HG03342 (cell line): ENCODE measurements at regions not wholly inside any gene's neighbourhood (a gene's known extent, or its start where the extent isn't known, plus 50 kb on each side); places are given as distances from the start of the nearest gene placed in this dataset.

Experiments
- ATAC-seq: cut with Tn5 transposase; IDR thresholded peaks from one replicate; pipeline ENCODE4 v1.9.1; 2021; ENCODE audit warnings: mild to moderate bottlenecking, moderate library complexity; ENCODE audit not compliant: unreplicated experiment

GRCh38 chr18:56383349-56383748 lies 255.0 kb downstream of the TXNL1 start:
- no peak for ATAC-seq

GRCh38 chr18:56382541-56382940 lies 255.9 kb downstream of the TXNL1 start:
- ATAC-seq = no peak

DNA sequence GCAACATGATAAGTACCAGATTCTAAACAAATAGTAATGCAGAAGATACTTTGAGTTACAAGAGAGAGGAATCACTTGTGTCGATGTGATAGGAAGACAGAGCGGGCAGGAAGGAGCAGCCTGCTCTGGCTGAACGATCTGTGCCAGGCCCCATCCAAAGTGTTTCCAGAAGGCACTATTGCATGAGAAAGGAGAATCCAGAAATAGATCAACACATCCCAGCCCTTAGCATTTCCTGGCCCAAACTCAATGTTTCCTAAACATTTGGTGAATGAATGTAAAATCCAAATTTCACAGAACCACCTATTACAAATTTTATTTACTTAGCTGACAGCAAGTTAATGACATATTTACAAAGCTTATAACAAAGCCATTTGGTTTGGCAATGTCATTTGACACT lies 257.2 kb downstream of the TXNL1 start:
- ATAC-seq = no peak

DNA sequence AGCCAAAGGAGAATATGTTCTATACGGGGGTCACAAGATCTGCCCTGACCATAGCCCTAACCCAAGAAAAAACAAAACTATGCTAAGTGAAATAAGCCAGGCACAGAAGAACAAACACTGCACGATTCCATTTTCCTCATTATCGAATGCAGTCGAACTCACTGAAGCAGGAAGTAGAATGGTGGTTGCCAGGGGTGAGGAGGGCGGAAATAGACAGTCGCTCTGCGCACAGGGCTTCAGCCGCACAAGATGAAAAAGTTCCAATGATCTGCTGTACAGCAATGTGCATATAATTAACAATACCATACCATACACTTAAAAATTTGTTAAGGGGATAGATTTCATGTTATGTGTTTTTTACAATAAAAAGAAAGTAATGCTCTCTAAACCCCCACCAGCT lies 257.7 kb downstream of the TXNL1 start:
- no peak for ATAC-seq

DNA sequence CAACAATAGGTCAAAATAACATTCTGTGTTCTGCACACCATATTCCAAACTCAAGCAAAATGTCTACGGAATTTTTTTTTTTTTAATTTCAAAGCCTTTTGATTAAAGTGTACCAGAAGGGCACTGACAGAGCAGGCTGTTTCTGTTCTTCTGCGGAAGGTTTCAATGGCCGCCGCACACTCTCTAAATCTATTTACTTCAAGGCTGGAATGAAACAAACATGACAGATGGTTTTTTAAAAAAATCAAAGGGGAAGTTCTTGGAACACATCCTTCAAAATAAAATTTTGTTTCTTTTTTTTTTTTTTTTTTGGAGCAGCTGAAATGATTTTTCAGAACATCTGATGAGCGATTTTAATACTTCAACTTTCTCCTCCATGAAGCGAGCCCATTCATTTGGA lies 259.1 kb downstream of the TXNL1 start:
- no peak for ATAC-seq

- no peak for ATAC-seq
These were observed 261.2 kb downstream of the TXNL1 start for GRCh38 chr18:56377231-56377630.

DNA sequence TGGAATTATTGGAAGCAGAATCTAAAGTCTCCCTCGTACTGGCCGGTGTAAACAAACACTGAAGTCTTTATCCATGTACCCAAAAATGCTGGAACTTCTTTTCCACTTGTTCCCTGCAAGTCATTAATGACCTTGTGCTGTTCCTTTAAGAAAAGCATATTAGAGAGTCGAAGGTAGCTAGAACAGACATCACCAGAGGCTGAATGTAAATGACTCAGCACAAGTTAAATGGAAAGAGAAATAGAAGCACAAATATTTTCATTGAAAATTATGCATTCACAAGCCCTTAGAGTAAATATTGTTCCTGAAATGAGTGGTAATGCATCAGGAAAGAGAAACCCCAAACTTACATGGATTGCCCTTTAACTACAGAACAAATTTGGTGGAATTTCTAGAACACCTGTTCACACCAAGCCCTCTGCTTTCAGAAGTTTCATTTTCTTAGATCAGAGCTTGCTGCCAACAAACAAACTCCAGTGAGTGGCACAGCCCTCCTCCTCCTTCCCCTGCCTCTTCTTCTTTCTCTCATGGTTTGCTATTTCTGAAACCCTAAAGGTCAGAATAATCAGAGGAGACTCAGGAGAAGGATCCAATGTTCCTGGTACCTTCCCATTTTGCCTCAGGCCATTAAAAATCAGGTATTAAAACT lies 264.3 kb downstream of the TXNL1 start:
- ATAC-seq = no peak

DNA sequence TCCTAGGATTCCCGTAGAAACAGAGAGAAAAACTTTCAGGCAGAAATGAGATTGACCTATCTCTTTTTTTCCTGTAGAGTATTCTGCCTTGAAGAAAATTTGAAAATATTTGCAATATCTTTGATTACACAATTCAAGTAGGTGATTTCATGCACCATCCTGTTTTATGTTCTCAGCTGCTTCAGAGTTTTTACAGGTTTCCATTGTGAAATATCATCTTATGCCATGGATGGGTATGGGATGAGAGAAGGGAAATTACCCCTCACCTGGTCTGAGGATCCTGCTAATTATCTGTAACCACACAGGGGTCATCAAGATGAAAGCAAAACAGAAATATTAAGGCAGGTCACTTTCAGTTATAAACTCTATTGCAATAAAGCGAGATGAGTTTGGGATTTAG lies 264.8 kb downstream of the TXNL1 start:
- ATAC-seq = no peak

DNA sequence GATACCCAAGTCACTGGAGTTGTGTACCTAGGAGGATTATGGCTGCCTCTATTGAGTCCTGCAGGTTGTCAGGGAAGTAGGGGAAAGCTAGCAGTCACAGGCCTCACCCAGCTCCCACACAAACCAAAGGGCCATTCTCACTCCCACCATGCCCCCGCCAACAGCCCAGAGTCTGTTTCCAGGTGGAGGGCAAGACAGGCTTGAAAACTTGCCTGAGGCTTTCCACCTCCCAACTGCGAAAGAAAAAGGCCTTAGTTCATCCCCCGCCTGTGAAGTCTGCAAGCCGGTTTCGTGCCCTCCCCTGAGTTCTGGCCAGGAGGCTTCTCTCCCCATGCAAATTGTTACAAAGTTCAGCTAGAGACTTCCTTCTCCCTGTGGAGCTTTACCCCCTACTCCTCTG lies 270.3 kb downstream of the TXNL1 start:
- ATAC-seq = no peak

- no peak for ATAC-seq
These were observed 279.6 kb downstream of the TXNL1 start for GRCh38 chr18:56358608-56359280.

DNA sequence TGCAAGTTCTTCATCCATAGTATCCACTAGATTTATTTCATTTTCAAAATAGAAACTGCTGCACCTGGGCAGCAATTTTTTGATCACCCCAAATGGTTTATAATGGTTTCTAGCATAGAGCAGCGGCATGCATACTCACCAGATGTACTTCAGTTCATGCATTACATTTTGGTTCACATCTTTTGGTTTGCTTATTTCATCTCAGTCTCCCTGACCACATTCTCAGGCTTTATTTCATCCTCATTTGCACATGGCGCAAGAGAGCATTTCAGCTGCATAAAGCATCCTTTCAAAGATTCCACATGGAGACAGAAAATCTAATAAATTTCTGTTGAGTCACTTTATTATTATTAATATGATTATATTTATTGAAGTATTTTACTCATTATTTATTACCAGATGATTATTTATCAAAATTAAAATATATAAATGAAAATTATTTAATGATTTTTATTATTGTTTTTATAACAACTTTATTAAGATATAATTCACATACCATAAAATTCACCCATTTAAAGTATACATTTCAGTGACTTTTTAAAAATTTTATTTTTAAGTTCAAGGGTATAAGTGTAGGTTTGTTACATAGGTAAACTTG lies 284.6 kb downstream of the TXNL1 start:
- no peak for ATAC-seq

GRCh38 chr18:56351911-56352500 lies 286.4 kb downstream of the TXNL1 start:
- no peak for ATAC-seq

DNA sequence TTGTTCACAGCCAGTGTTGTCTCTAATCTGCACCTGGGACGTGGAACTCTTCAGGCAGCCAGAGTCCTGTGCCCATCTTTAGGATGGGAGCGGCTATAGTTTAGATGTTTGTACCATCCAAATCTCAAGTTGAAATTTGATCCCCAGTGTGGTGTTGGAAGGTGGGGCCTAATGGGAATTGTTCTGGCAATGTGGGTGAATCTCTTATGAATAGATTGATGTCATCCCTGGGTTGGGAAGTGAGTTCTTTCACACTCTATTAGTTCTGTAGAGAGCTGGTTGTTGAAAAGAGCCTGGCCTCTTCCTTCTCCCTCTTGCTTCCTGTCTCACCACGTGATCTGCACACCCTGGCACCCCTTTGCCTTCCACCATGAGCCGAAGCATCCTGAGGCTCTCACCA lies 300.9 kb downstream of the TXNL1 start:
- ATAC-seq = no peak

GRCh38 chr18:56333839-56334238 lies 304.6 kb downstream of the TXNL1 start:
- no peak for ATAC-seq

DNA sequence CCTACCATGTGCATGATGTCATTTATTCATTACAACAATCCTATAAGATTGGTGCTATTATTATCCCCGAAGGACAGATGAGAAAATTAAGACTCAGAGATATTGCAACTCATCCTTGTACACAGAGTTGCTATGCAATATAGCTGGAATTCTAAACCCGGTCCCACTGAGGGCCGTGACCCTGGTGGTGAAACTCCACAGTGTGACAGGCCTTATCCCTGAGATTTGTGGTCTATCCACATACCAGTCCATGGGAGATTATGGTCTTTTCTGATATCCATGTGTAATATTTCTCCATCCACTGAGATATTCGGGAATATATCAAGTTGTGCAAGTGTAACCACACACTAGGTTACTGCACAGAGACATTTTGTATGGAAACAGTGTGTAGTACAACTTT lies 305.2 kb downstream of the TXNL1 start:
- ATAC-seq = no peak

DNA sequence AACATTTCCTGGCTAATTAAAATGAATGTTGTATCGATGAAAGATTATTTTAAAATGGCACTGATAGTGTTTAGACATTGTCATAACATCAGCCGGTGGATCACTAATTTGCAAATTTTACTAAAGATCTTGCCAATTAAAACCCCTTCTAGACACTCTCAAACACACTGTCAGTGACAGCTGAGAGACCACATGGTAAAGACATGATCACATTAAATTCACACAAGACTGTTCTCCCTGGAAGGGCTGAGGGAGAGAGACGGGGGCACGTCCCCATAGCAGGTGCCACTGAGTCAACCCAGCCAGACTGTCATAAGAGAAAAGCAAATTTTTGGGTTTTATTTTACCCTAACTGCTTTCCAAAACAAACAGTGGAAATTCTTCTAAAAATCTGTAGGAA lies 306.0 kb downstream of the TXNL1 start:
- ATAC-seq = no peak

GRCh38 chr18:56330366-56331110 lies 307.9 kb downstream of the TXNL1 start:
- no peak for ATAC-seq

DNA sequence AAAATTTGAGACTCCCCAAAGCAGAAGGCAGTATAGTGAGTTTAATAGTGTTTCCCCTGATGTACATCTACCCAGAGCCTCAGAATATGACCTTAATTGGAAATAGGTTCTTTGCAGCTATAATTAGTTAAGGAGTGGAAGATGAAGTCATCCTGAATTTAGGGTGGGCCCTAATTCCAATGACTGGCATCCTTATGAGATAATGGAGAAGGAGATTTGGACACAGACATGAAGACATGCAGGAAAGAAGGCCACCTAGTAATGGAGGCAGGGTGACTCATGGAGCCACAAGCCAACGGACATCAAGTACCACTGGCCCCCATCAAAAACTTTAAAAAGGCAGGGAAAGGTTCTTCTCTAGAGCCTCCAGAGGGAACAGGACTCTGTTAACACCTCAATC lies 308.9 kb downstream of the TXNL1 start:
- ATAC-seq = no peak

DNA sequence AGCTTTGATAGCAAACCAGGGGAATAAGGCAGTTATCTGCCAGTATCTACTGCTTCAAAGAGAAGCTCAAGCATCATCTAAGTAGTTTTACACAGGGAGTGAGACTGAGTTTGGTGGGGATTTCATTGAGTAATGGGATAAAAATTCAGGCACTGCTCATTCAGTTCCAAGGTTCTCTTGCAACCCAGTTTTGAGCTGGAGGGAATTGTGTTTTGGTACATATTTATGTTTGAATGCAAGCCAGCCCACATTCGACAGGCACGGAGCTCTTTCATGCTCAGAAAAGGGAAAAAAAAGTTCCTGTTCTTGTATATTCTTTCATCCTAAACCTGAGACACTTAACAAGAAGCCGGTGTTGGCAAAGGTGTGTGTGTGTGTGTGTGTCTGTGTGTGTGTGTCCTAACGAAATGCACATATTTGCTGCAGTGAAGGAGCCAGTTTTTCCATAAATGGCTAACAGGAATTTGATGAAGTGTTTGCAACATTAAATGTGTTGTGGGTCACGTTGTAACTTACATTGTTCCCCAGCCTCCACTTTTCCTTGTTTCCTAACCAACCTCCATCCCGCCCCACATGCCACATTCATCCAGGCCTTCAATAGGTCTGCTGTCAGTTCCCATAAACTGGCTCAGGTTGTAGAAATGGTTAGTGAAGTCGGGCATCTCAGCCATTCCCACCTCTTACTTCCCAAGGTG lies 311.1 kb downstream of the TXNL1 start:
- ATAC-seq = no peak

- no peak for ATAC-seq
These were observed 311.9 kb downstream of the TXNL1 start for GRCh38 chr18:56326336-56327072.
